ENCODE measurements at regions not wholly inside any gene's neighbourhood (a gene's known extent, or its start where the extent isn't known, plus 50 kb on each side); places are given as distances from the start of the nearest gene placed in this dataset.

GRCh38 chr3:18766974-18767373 is 341.8 kb upstream of the SATB1 start:
- TF ChIP-seq CTCF (IDR thresholded peaks at IDR 0.05) (no peak), POLR2A (IDR thresholded peaks at IDR 0.05) (no peak)

Measured in vagina (tissue), 2 donors.